ENCODE measurements at regions not wholly inside any gene's neighbourhood (a gene's known extent, or its start where the extent isn't known, plus 50 kb on each side); places are given as distances from the start of the nearest gene placed in this dataset.

DNA sequence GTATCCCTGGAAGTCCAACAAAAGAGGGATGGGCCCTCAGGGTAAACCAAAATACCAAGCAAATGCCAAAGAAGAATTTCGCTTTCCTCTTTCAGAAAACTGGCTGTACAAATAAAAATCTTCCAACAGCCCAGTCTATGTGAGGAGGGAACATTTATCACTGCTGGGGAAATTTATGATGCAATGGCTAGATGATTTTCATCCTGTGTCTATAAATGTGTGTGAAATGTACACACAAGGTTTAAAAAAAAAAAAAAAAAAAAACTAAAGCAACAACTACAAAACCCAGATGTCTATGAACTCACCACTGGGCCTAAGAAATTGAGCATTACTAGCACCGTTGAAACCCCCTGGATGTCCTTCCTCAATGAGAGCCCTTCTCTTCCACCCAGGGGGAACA, 68.7 kb upstream of the SLC4A11 start:
- no peak for DNase-seq

- no peak for DNase-seq
Observed at GRCh38 chr20:3307078-3307477, 68.1 kb upstream of the SLC4A11 start.

GRCh38 chr20:3306068-3306467, 67.1 kb upstream of the SLC4A11 start:
- no peak for DNase-seq

DNA sequence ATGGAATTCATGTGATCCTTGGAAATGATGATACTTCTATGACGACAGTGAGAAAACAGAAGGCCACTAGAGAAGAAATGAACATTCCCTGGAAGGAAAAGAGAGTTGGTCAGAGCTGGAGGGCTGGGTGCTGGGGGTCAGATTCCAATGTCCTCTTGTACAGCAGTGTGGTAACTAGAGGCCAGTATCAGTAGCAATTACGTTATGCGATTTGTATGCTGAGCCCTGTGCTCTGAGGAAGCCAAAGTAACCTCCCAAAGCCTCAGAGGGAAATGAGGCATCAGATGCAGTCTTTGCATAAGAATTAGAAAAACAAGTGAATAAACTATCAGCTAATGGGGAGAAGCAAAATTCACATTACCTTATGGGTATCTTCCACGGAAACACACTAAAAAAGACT, 65.5 kb upstream of the SLC4A11 start:
- DNase-seq, result no peak

DNA sequence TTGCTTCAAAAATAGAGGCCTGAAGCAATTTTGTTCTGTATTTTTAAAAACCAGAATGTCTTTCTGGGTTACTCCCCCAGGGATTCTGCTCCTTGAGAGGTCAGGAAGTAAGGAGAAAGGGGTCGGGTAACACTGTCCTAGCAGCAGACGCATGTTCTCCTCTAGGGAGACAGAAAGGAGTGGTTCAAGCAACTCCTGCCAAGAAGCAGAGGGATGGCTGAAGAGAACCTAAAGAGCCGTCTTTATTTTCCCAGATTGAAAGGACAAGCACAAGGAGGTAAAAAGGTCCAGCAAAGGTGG, 58.0 kb upstream of the SLC4A11 start:
- no peak for DNase-seq

DNA sequence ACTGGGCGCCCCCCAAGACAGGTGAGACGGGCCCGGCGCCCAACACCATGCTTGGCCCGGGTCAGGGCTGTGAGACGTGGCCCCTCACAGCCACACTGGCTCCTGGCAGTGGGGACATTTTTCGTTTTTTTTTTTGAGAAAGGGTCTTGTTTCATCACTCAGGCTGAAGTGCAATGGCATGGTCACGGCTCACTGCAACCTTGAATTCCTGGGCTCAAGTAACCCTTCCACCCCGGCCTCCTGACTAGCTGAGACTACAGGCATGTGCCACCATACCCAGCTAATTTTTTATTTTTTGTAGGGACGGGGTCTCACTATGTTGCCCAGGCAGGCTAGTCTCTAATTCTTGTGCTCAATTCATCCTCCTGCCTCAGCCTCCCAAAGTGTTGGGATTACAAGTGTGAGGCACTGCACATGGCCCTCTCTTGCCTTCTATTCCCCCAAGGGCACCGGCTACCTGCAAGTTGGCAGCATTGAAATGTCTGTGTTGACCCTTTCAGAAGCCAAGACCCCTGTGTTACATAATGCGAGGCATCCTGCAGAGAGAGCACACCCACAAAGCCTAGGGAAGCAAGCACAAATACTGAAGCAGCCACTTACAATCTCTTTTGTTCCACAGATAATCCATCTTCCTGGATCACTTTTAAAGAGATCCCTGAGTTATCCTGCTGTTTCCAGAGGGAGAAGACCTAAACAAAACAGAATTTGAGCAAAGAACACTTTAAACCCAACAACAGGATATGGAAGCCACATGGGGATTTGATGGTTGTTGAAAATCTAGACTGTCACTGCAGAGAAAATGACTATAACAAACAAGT, 57.5 kb upstream of the SLC4A11 start:
- no peak for DNase-seq

Data from CD4-positive, alpha-beta T cell treated with Interleukin-17A for 4 hours (primary cell).